HCT116 (cell line): ENCODE measurements at regions not wholly inside any gene's neighbourhood (a gene's known extent, or its start where the extent isn't known, plus 50 kb on each side); places are given as distances from the start of the nearest gene placed in this dataset.

Source experiments
- EZH2 ChIP-seq: fragments of 200-600 bp; sonication (generic); IDR thresholded peaks from 2 replicates; pipeline ENCODE4 v1.6.1; 2017; ENCODE audit warnings: antibody characterized with exemption, mixed run types
- POLR2A ChIP-seq: IDR thresholded peaks from 2 replicates; pipeline ENCODE4 v1.7.0; 2011; ENCODE audit warnings: borderline replicate concordance; ENCODE audit not compliant: insufficient read depth, insufficient read length; ENCODE audit errors: extremely low read depth
- POLR2AphosphoS5 ChIP-seq: IDR thresholded peaks from 2 replicates; pipeline ENCODE4 v1.6.1; 2011; ENCODE audit warnings: mild to moderate bottlenecking, low read depth, low read length, moderate library complexity
- TF ChIP-seq, protein P1 (sequence below), 3 experiments: fragments of 200-600 bp in 1 of 3; sonication (generic) in 1 of 3; IDR thresholded peaks in 2 of 3; conservative IDR thresholded peaks in 1 of 3; 2 replicates each; pipeline ENCODE4 v1.5.1; 2012 to 2017; ENCODE audit warnings: low read depth in 2 of 3, low read length in 2 of 3, antibody characterized with exemption in 1 of 3, borderline replicate concordance in 1 of 3, control low read depth in 1 of 3, mild to moderate bottlenecking in 1 of 3, mixed read lengths in 1 of 3, mixed run types in 1 of 3, moderate library complexity in 1 of 3; ENCODE audit not compliant: insufficient read depth in 1 of 3

GRCh38 chr3:73280746-73281145 is 219.3 kb downstream of the EBLN2 start:
- TF ChIP-seq EZH2: no peak
- TF ChIP-seq, protein P1, sequence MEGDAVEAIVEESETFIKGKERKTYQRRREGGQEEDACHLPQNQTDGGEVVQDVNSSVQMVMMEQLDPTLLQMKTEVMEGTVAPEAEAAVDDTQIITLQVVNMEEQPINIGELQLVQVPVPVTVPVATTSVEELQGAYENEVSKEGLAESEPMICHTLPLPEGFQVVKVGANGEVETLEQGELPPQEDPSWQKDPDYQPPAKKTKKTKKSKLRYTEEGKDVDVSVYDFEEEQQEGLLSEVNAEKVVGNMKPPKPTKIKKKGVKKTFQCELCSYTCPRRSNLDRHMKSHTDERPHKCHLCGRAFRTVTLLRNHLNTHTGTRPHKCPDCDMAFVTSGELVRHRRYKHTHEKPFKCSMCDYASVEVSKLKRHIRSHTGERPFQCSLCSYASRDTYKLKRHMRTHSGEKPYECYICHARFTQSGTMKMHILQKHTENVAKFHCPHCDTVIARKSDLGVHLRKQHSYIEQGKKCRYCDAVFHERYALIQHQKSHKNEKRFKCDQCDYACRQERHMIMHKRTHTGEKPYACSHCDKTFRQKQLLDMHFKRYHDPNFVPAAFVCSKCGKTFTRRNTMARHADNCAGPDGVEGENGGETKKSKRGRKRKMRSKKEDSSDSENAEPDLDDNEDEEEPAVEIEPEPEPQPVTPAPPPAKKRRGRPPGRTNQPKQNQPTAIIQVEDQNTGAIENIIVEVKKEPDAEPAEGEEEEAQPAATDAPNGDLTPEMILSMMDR (IDR thresholded peaks at IDR 0.05 in 2 of 3, conservative IDR thresholded peaks at IDR 0.05 in 1 of 3; ENCODE audit: borderline replicate concordance in 1 of 3, insufficient read depth in 1 of 3, low read depth in 2 of 3, low read length in 2 of 3): no peak
- no peak for TF ChIP-seq POLR2AphosphoS5
- TF ChIP-seq POLR2A: no peak
